ENCODE measurements at regions not wholly inside any gene's neighbourhood (a gene's known extent, or its start where the extent isn't known, plus 50 kb on each side); places are given as distances from the start of the nearest gene placed in this dataset.
A peak's percentile ranks its signal among the peaks of the same experiment; 100 is the strongest.

GRCh38 chr10:124186956-124187355 is 93.6 kb upstream of the CHST15 start:
- FAIRE-seq (no peak), DNase-seq (ENCODE audit: low spot score) (no peak)

DNA sequence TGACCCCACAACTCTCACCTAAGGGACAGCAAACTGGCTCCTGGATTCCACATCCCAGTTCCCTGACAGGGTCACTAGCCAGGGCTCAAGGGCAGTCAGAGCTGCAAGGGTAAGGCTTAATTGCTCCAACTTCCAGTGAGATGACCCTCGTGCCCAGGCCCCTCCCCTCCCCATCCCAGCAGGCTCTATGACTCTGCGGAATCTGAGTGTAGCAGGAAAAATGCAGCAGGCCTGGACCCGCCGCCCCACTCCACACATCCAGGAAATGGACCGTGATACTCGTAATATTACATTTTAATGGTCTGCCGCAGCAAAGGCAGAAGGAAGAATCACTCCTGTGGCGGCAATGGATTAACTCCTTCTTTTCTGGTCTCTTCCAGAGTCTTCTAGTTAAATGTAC is 91.7 kb upstream of the CHST15 start:
- FAIRE-seq = no peak
- DNase-seq (ENCODE audit: low spot score) = no peak

GRCh38 chr10:124184208-124184830 is 90.9 kb upstream of the CHST15 start:
- FAIRE-seq (no peak), DNase-seq (ENCODE audit: low spot score) (no peak)

DNA sequence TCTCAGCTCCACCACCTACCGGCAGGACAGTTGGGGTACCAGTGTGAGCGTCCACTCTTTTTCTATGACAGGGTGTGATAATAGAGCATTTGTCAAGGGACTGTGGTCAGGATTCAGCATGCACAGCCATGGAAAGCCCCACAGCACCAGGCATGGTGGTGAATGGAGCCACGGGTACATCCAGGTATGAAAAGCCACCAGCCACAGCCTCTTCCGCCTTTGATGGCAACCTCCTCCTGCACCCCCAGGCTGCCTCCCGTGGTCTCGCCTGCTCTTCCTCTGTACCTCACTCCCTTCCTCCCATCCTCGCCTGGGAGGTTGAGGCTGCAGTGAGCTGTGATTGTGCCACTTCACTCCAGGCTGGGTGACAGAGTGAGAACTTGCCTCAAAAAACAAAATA is 90.2 kb upstream of the CHST15 start:
- no peak for DNase-seq (ENCODE audit: low spot score)
- no peak for FAIRE-seq

DNA sequence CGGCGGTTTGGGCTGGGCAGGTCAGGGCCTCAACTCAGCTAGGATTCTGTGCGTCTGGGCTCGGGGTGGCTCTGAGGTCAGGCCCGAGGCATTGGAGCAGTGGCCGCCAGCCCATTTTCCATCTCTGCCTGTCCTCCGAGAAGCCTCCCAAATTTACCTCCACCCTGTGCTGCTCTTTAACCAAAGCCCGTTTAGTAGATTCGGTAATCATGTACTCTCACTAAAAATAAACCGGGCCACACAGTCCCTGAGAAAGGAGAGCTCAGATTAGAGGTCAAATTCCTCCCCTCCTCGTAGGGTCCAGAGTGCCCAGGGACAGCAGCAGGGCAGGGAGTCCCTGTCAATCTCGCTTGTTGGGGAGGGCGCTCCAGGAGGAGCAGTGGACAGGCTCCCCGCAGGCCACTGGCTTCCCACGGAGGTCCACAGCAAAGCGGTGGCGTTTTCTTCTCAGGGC is 88.7 kb upstream of the CHST15 start:
- FAIRE-seq (no peak), DNase-seq (ENCODE audit: low spot score) (no peak)

GRCh38 chr10:124181656-124182055 is 88.3 kb upstream of the CHST15 start:
- no peak for FAIRE-seq
- DNase-seq (ENCODE audit: low spot score) = no peak

GRCh38 chr10:124180947-124181549 is 87.7 kb upstream of the CHST15 start:
- peak; percentile 83 for DNase-seq (ENCODE audit: low spot score)
- FAIRE-seq = no peak

GRCh38 chr10:124180044-124180745 is 86.8 kb upstream of the CHST15 start:
- FAIRE-seq = no peak
- no peak for DNase-seq (ENCODE audit: low spot score)

DNA sequence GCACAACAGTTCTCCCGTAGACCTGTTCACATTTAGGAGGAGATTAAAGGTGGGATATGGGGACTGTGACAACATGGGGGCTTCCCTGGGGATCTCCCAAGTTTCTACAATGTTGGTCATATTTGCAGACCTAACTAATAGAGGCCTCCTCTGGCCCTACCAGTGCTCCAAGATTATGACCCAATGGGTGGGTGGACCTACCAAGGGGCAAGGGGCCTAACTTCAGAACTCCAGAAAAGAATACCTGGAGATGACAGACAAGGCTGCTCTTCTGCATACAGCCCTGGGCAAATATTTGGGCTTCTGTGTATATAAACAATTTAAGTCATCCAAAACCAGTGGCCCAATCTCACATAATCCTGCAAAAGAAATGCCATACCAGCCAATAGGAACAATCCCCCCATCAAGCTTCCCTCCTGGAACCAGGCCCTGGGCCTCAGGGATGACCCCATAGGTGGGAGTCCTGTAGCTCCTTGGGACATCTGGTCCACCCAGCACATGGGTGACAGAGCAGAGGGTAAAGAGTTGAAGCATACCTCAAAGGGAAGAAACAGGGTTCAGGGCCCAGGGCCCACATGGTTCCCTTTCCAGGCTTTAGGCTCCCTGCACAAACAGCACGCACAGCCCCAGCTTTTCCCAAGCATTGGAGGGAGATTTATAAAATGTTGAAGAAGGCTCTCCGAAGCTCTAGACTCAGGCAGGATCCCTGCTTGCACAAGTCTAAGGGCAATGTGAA is 86.1 kb upstream of the CHST15 start:
- FAIRE-seq (no peak), DNase-seq (ENCODE audit: low spot score) (no peak)

GRCh38 chr10:124177180-124177518 is 83.8 kb upstream of the CHST15 start:
- DNase-seq (ENCODE audit: low spot score) (no peak), FAIRE-seq (no peak)

- FAIRE-seq (no peak), DNase-seq (ENCODE audit: low spot score) (no peak)
Observed at GRCh38 chr10:124176349-124177179, 83.2 kb upstream of the CHST15 start.

DNA sequence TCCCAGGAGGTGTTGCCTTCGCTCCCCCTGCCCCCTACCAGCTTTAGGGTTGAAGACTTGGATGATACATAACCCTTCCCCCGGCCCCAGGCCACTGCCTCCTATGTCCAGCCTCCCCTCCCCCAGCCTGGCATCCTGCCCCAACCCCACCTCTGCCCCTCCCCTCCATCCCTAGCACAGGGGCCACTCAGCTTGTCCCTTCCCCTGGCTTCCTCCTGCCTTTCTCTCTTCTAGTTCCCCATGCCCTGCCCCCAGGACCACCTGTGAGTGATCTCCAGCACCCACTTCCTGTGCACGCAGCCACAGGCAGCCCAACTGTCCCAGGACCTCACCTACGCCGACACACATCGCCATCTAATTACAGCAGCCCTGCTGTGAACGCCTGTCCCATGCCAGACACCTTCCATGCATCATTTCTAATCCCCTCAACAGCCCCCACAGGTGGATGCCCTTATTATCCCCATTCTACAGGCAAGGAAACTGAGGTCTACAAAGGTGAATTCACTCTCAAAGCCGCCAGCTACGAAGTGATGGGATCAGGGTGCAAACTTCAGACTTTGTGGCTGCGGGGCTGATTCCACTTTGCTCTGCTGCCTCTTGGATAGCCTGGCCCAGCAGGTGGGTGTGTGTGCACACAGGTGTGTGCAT is 82.4 kb upstream of the CHST15 start:
- DNase-seq (ENCODE audit: low spot score) (no peak), FAIRE-seq (no peak)

GRCh38 chr10:124174673-124175645 is 81.6 kb upstream of the CHST15 start:
- no peak for FAIRE-seq
- DNase-seq (ENCODE audit: low spot score) = no peak

- FAIRE-seq (no peak), DNase-seq (ENCODE audit: low spot score) (no peak)
Observed at GRCh38 chr10:124174071-124174566, 80.7 kb upstream of the CHST15 start.

GRCh38 chr10:124173298-124173900 is 80.0 kb upstream of the CHST15 start:
- FAIRE-seq (no peak), DNase-seq (ENCODE audit: low spot score) (no peak)

DNA sequence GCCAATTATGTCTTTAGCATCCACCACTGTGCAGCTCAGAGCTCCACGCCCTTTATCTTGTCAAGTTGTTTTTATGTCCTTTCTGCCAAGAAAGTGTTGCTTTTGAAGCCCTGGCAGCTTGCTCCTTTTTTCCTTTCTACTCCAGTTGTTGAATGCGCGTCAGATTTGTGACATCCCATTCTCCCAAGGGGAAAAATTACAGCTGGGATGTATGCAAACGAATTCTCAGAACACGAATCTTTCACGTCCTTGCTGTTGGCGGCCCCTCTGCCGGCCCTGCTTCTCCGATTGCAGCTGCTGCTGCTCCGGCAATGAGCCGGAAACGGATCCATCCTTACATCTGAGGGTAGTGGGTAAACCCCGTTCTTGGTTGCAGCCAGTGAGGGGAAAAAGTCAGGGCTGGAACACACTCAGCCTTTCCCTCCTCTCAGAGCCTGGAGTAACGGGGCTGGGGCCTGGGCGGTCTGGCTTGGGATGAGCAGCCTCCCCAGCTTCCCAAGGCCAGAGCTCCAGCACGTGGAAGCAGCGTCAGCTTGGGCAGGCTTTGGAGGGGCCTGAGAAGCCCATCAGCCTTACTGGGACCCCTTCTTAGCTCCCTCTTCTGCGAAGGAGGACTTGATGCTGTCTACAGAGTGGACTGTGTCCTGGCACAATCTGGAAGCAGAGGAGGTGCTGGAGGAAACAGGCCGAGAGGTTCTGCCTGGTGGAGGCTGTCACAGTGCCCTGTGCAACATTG is 79.0 kb upstream of the CHST15 start:
- no peak for DNase-seq (ENCODE audit: low spot score)
- FAIRE-seq = no peak

DNA sequence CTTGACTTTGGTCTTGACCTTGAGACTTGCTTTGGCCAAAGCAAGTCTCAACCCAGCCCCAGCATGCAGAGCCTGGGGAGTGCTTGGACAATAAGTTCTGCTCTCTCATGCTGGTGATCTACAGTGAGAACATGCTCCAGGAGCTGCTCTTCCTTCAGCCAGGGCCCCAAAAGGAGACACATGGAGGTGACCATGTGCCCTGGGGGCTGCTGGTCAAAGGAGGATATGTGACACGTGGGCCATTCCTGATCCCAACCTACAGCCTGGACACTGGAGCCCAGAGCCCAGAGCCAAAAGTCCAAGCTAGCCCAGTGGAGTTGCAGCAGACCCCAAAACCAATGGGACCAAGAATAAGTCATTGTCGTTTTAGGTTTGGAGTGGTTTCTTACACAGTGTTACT is 78.2 kb upstream of the CHST15 start:
- FAIRE-seq = no peak
- no peak for DNase-seq (ENCODE audit: low spot score)

- FAIRE-seq (no peak), DNase-seq (ENCODE audit: low spot score) (no peak)
Observed at GRCh38 chr10:124170631-124171030, 77.2 kb upstream of the CHST15 start.

Measured in RCC 7860 (cell line).